GM18519 (cell line): ENCODE measurements at regions not wholly inside any gene's neighbourhood (a gene's known extent, or its start where the extent isn't known, plus 50 kb on each side); places are given as distances from the start of the nearest gene placed in this dataset.
"Not testable (repeated sequence)": the region's sequence is repeated elsewhere in the genome, so short reads cannot be mapped to it uniquely, and the experiment has no call there.

Experiments
- ATAC-seq: cut with Tn5 transposase; IDR thresholded peaks from one replicate; pipeline ENCODE4 v1.9.1; 2021; ENCODE audit warnings: mild to moderate bottlenecking, moderate library complexity; ENCODE audit not compliant: unreplicated experiment, low FRiP score

GRCh38 chr3:67986706-67987105, 332.3 kb upstream of the SUCLG2 start:
- no peak for ATAC-seq

- no peak for ATAC-seq
These were observed 328.8 kb upstream of the SUCLG2 start for GRCh38 chr3:67983166-67983565.

DNA sequence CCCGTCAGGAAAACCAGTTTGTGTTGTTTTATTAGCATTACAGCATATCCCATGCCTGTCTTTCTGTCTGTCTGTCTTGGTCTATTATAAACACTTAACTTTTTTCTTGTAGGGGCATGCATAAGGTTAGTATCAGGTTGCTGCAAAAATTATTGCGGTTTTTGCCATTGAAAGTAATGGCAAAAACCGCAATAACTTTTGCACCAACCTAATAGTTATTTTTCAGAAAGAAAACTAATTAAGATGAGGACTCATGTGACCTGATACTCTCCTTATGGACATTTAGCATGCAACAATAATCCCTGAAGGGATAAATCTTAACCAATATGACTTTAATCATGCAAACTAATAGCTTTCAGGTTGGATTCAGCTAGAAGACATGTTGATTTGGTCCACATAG, 326.7 kb upstream of the SUCLG2 start:
- ATAC-seq, result no peak

GRCh38 chr3:67979342-67979741, 324.9 kb upstream of the SUCLG2 start:
- ATAC-seq, result no peak

DNA sequence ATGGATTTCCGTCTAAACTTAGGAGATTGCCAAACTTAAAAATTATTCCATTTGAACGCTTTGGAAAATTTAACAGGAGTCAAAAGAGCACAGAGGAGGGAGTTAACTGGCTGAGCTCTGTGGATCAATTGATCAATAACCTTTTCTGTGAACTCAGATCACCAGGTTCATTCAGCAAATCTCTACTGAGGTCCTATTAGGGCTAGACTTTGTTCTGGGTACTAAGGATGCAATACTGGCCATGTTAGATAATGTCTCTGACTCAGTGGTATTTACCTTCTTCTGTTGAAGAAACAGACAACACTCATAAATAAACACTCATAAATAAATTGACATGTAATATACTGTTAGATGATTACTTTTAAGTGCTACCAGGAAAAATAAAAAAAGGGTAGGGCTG, 323.4 kb upstream of the SUCLG2 start:
- no peak for ATAC-seq

GRCh38 chr3:67976663-67977062, 322.3 kb upstream of the SUCLG2 start:
- no peak for ATAC-seq

DNA sequence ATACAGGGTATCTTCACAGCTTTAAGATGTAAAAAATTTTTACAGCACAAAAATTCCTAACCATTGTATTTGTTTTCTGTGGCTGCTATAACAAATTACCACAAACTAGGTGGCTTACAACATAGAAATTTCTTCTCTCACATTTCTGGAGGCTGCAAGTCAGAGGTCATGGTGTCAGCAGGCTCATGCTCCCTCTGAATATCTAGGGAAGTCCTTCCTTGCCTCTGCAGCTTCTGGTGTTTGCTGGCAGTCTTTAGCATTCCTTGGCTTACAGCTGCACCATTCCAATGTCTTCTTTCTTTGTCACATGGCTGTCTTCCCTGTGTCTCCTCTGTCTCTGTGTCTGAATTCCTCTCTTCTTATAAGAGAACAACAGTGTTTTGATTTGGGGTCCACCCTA, 310.2 kb upstream of the SUCLG2 start:
- no peak for ATAC-seq

- no peak for ATAC-seq
These were observed 302.9 kb upstream of the SUCLG2 start for GRCh38 chr3:67957268-67957667.

GRCh38 chr3:67947808-67948508, 293.5 kb upstream of the SUCLG2 start:
- no peak for ATAC-seq

GRCh38 chr3:67946436-67946835, 292.0 kb upstream of the SUCLG2 start:
- ATAC-seq, result no peak

- ATAC-seq, result no peak
These were observed 289.1 kb upstream of the SUCLG2 start for GRCh38 chr3:67943546-67943945.

DNA sequence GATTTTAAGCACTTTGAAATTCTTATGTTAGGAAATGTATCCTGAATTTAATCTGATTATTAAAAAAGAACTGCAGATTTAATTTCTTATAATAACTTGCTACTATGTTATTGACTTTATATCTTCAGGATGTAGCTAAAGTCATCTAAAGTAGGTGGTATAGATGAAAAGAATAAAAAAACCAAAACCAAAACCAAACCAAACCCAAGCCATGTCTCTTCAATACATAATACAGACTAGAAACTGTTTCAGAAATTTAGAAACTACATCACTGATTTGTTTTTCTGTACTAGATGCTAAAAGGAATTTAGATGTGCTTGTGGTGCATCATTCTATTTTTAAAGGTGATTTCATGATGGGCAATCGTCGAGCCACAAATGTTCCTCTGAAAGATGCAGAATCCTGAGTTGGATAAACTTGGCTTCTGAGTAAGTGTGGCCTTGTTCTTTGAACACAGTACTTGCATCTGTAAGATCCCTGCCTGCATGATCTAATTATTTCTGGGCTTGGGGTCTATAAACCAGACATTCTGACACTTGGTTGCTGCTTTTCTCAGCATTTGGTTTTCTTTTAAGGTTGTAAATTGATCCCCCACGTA, 287.1 kb upstream of the SUCLG2 start:
- ATAC-seq, result no peak

DNA sequence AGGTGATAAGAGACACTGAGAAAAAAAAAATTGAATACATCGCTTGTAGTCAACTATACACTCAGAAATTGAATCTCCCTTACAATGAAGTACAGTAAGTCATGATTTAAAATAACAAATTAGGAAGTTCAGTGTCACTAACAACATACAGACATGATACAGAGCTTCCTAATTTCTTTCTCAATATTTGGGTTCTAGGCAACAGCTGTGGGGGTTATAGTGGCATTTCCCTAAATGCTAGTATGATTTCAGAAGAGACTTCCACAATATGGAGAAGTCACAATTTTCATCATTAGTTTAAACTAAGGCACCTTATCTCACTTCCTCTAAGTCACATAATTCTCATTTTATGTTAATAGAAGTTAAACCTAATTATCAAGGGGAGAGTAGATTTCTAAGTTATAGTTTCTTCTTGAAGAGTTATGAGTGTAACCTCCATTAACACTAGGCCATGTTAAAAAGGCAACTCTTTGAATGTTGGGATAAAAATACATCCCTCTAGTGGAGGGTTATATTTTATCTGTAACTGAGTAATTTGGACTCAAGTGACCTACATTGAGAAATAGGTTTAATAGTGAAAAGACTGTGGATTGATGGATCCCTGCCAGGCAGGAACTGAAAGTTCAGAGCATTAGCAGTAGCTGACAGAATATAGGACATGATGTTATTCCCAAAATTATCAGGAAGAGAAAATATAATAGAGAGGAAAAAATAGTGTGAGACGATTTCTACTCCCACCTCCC, 286.0 kb upstream of the SUCLG2 start:
- ATAC-seq, result no peak

DNA sequence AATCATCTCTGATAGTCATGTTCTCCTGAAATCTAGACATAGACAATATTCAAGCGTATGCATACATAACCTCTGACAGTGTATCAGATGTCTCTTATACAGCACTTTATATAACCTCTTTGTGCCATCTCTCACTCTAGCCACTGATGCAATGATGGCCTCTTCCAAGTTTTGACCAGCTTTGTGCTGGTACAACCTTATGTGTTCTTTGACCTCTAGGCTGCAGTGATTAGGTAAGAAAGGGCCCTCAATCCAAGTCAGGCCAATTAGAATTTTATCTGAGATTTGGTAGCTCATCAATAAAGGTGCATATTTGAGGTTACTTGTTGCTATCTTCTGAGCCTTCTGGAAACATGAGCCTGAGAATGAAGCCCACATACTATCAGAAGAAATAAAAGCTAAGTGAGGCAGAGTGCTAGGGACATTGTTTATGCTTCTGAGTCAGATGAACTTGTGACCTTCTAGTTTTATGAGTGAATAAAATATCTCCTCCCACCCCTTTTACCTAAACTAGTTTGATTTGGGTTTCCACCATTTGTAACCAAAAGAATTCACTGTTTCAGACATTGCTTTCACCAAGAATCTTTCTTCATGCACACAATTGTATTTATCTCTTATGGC, 283.2 kb upstream of the SUCLG2 start:
- no peak for ATAC-seq

GRCh38 chr3:67930394-67930793, 276.0 kb upstream of the SUCLG2 start:
- not testable (repeated sequence) for ATAC-seq

- ATAC-seq, result no peak
These were observed 269.4 kb upstream of the SUCLG2 start for GRCh38 chr3:67923796-67924195.

DNA sequence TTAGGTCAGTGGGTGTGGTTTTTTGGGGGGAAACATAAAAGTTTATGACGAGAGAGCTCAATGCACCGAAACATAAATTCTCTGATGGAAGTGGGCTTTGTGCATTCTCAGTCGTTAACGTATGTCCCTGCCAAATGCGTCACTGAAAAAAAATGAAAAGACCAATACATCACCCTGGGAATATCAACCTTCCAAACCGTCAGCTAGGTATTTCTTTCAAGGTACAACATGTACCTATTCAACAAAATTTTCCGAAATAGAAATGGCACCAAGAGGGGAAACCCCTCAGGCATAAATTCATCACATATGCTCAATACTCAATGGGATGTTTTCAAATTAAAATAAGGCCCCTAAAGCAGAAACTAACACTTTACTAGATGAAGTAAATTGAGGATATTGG, 266.6 kb upstream of the SUCLG2 start:
- ATAC-seq, result no peak

DNA sequence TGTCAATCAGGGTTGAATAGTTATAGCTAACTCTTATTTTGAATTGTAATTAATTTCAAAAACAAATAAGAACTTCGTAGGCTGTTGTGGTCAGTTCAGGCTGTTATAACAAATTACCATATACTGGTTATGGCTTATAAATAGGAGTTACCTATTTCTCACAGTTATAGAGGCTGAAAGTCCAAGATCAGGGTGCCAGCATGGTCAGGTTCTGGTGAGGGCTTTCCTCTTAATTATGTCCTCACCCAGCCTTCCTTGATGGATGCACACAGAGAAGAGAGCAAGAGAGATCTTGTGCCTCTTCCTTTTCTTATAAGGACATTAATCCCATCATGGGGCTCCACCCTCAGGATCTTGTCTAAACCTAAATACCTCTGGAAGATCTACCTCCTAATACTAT, 265.9 kb upstream of the SUCLG2 start:
- ATAC-seq, result no peak

GRCh38 chr3:67916353-67916752, 261.9 kb upstream of the SUCLG2 start:
- no peak for ATAC-seq

DNA sequence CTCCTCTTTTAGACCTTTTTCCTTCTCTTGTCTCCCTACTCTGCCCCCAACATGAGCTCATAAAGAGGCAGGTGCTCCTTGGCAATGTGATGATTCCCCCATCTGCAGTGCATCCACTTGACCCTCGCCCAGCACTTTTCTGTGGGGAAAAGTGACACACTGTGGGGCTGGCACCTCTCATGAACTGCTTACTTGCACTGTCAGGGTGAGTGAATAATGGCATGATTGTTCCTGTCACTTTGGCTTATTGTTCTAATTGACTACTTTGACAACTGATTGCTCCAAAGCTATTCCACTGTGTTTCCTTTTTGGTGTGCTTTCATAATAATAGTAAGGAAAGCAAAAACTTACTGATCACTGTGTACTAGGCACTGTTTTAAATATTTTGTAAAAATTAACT, 253.3 kb upstream of the SUCLG2 start:
- ATAC-seq, result no peak

DNA sequence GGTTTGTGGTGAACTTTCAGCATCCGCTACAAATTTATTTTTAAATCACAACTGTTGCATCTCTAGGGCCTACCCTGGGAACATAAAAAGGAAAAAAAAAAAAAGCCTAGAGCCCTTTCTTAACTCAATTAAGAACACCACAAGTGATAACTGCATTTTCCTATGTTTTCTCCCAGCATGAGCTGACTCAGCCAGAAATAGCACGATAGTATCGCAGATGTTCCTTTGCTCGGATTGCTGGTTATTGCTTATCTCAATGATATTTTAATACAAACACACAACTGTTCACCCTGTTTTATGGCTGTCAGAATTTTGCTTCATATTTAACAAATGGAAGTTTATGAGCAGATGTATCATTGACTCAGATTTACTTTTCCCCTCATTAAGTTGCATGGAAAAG, 251.8 kb upstream of the SUCLG2 start:
- ATAC-seq, result no peak
